ENCODE measurements at regions not wholly inside any gene's neighbourhood (a gene's known extent, or its start where the extent isn't known, plus 50 kb on each side); places are given as distances from the start of the nearest gene placed in this dataset.
"Not testable (repeated sequence)": the region's sequence is repeated elsewhere in the genome, so short reads cannot be mapped to it uniquely, and the experiment has no call there.

GRCh38 chr3:152595975-152596821 is 238.7 kb upstream of the P2RY1 start:
- peaks cover 0 to 8% of the 10 kb centered on the region in 2 donors for H3K4me1 ChIP-seq
- DNase-seq: no peak
- H3K4me3 ChIP-seq (replicated peaks in 1 of 3): no peak overlapping the region
- TF ChIP-seq, protein P1, sequence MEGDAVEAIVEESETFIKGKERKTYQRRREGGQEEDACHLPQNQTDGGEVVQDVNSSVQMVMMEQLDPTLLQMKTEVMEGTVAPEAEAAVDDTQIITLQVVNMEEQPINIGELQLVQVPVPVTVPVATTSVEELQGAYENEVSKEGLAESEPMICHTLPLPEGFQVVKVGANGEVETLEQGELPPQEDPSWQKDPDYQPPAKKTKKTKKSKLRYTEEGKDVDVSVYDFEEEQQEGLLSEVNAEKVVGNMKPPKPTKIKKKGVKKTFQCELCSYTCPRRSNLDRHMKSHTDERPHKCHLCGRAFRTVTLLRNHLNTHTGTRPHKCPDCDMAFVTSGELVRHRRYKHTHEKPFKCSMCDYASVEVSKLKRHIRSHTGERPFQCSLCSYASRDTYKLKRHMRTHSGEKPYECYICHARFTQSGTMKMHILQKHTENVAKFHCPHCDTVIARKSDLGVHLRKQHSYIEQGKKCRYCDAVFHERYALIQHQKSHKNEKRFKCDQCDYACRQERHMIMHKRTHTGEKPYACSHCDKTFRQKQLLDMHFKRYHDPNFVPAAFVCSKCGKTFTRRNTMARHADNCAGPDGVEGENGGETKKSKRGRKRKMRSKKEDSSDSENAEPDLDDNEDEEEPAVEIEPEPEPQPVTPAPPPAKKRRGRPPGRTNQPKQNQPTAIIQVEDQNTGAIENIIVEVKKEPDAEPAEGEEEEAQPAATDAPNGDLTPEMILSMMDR (IDR thresholded peaks at IDR 0.05): no peak
- no peak for TF ChIP-seq POLR2A (IDR thresholded peaks at IDR 0.05)
- H3K9me3 ChIP-seq: no peaks in the 10 kb centered on the region
- intact Hi-C loops (cut with DNase I): no loop called here
- no peaks in the 10 kb centered on the region for H3K36me3 ChIP-seq
- H3K27me3 ChIP-seq: no peaks in the 10 kb centered on the region
- peak overlapping the region; percentile 25 to 56 (median 34) for H3K27ac ChIP-seq
- WGBS, 2 donors: 41 to 48% methylated on average over 4 of the region's 4 CpGs

- DNase-seq; intact Hi-C loops (cut with DNase I); H3K36me3 ChIP-seq; H3K4me1 ChIP-seq; H3K27me3 ChIP-seq; H3K4me3 ChIP-seq (replicated peaks in 1 of 3); H3K9me3 ChIP-seq: not testable (repeated sequence)
- WGBS, 2 donors: 86 to 93% methylated on average over 1 of the region's 1 CpG
- peak overlapping the region in 2 of 3 donors; percentile 34 to 56 for H3K27ac ChIP-seq
Observed at GRCh38 chr3:152596832-152597231, 238.1 kb upstream of the P2RY1 start.

- H3K4me1 ChIP-seq: no peaks in the 10 kb centered on the region
- 85 to 88% methylated on average over 7 of the region's 7 CpGs for whole genome bisulfite sequencing, 2 donors
- H3K27me3 ChIP-seq: no peaks in the 10 kb centered on the region
- H3K27ac ChIP-seq: no peak overlapping the region
- H3K4me3 ChIP-seq (replicated peaks in 1 of 3): no peak overlapping the region
- DNase-seq: no peak
- intact Hi-C loops (cut with DNase I): no loop called here
- H3K9me3 ChIP-seq: no peaks in the 10 kb centered on the region
- no peak for TF ChIP-seq POLR2A (IDR thresholded peaks at IDR 0.05)
- TF ChIP-seq, protein P1 (IDR thresholded peaks at IDR 0.05): no peak
- no peaks in the 10 kb centered on the region for H3K36me3 ChIP-seq
Observed at GRCh38 chr3:152606146-152606545, 228.8 kb upstream of the P2RY1 start.

- WGBS, 2 donors: 97 to 98% methylated on average over 1 of the region's 1 CpG
- Histone ChIP-seq H3K36me3 (no peaks in the 10 kb centered on the region), H3K4me3 (replicated peaks in 1 of 3) (no peak overlapping the region), H3K27ac (no peak overlapping the region), H3K27me3 (no peaks in the 10 kb centered on the region), H3K9me3 (no peaks in the 10 kb centered on the region), H3K4me1 (peaks cover 0 to 7% of the 10 kb centered on the region in 2 donors)
- intact Hi-C loops (cut with DNase I): no loop called here
- TF ChIP-seq POLR2A (IDR thresholded peaks at IDR 0.05): no peak
- TF ChIP-seq, protein P1 (IDR thresholded peaks at IDR 0.05): no peak
- no peak for DNase-seq
Observed at GRCh38 chr3:152607179-152607578, 227.8 kb upstream of the P2RY1 start.

GRCh38 chr3:152608696-152609594 is 226.0 kb upstream of the P2RY1 start:
- no peak overlapping the region for H3K4me3 ChIP-seq (replicated peaks in 1 of 3)
- H3K27ac ChIP-seq: no peak overlapping the region
- peaks cover 0 to 9% of the 10 kb centered on the region in 2 donors for H3K4me1 ChIP-seq
- no peaks in the 10 kb centered on the region for H3K36me3 ChIP-seq
- H3K9me3 ChIP-seq: no peaks in the 10 kb centered on the region
- 84 to 86% methylated on average over 8 of the region's 8 CpGs for WGBS, 2 donors
- intact Hi-C loops (cut with DNase I): no loop called here
- no peak for DNase-seq
- no peak for TF ChIP-seq POLR2A (IDR thresholded peaks at IDR 0.05)
- TF ChIP-seq, protein P1 (IDR thresholded peaks at IDR 0.05): no peak
- H3K27me3 ChIP-seq: no peaks in the 10 kb centered on the region

All from thyroid gland (tissue), 4 donors.